GM12892 (cell line): ENCODE measurements at regions not wholly inside any gene's neighbourhood (a gene's known extent, or its start where the extent isn't known, plus 50 kb on each side); places are given as distances from the start of the nearest gene placed in this dataset.

Experiments used
- POLR2A ChIP-seq: IDR thresholded peaks from 2 replicates; pipeline ENCODE4 v1.6.1; 2011; ENCODE audit warnings: low read depth, low read length, control low read depth
- POLR2AphosphoS5 ChIP-seq: IDR thresholded peaks from 2 replicates; pipeline ENCODE4 v1.6.1; 2011; ENCODE audit warnings: low read depth, low read length, control low read depth
- TAF1 ChIP-seq: IDR thresholded peaks from 2 replicates; pipeline ENCODE4 v1.6.1; 2011; ENCODE audit warnings: low read depth, mild to moderate bottlenecking, control low read depth, low read length, borderline replicate concordance

GRCh38 chr4:10736895-10737294 is 52.3 kb upstream of the CLNK start:
- no peak for TF ChIP-seq POLR2A
- TF ChIP-seq POLR2AphosphoS5 = no peak
- no peak for TF ChIP-seq TAF1
